ENCODE measurements at regions not wholly inside any gene's neighbourhood (a gene's known extent, or its start where the extent isn't known, plus 50 kb on each side); places are given as distances from the start of the nearest gene placed in this dataset.

DNA sequence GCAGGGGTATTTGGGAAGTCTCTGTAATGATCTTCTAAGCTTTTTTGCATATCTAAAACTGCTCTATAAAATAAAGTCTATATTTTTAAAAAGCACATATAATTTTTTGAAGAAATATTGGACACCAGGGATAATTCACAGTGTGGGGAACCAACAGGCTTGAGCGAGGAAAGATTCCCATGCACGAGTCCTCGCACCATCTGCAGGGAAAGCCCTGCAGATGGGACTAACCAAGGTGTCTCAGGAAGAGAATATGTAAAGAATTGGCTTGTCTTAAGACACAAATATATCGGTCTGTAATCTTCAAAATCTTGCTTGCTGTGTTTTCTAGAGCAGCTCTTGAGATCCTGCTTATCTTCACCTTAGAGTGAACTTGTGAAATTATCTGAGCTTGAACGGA is 77.2 kb upstream of the SEMA6D start:
- TF ChIP-seq MYC (IDR thresholded peaks at IDR 0.05; ENCODE audit: low read depth, low read length) (no peak), POLR2A (IDR thresholded peaks at IDR 0.05; ENCODE audit: extremely low read depth, insufficient read length) (no peak), CTCF (IDR thresholded peaks at IDR 0.05; ENCODE audit: low read depth, low read length) (no peak)
- TF ChIP-seq, protein P1, sequence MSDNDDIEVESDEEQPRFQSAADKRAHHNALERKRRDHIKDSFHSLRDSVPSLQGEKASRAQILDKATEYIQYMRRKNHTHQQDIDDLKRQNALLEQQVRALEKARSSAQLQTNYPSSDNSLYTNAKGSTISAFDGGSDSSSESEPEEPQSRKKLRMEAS (IDR thresholded peaks at IDR 0.05; ENCODE audit: low read depth, low read length): no peak
- H3K4me3 ChIP-seq (ENCODE audit: low read depth, low read length): no peak overlapping the region
- DNase-seq (ENCODE audit: low read depth): no peak

GRCh38 chr15:47640901-47641300 is 76.4 kb upstream of the SEMA6D start:
- H3K4me3 ChIP-seq (ENCODE audit: low read depth, low read length): no peak overlapping the region
- no peak for DNase-seq (ENCODE audit: low read depth)
- TF ChIP-seq CTCF (IDR thresholded peaks at IDR 0.05; ENCODE audit: low read depth, low read length): no peak
- TF ChIP-seq POLR2A (IDR thresholded peaks at IDR 0.05; ENCODE audit: extremely low read depth, insufficient read length): no peak
- TF ChIP-seq, protein P1 (IDR thresholded peaks at IDR 0.05; ENCODE audit: low read depth, low read length): no peak
- no peak for TF ChIP-seq MYC (IDR thresholded peaks at IDR 0.05; ENCODE audit: low read depth, low read length)

- TF ChIP-seq, protein P1 (IDR thresholded peaks at IDR 0.05; ENCODE audit: low read depth, low read length): no peak
- no peak for TF ChIP-seq CTCF (IDR thresholded peaks at IDR 0.05; ENCODE audit: low read depth, low read length)
- no peak for TF ChIP-seq POLR2A (IDR thresholded peaks at IDR 0.05; ENCODE audit: extremely low read depth, insufficient read length)
- TF ChIP-seq MYC (IDR thresholded peaks at IDR 0.05; ENCODE audit: low read depth, low read length): no peak
- no peak overlapping the region for H3K4me3 ChIP-seq (ENCODE audit: low read depth, low read length)
- no peak for DNase-seq (ENCODE audit: low read depth)
These were observed 72.6 kb upstream of the SEMA6D start for GRCh38 chr15:47644722-47645121.

GRCh38 chr15:47650564-47650963 is 66.7 kb upstream of the SEMA6D start:
- DNase-seq (ENCODE audit: low read depth): no peak
- no peak overlapping the region for H3K4me3 ChIP-seq (ENCODE audit: low read depth, low read length)
- TF ChIP-seq, protein P1 (IDR thresholded peaks at IDR 0.05; ENCODE audit: low read depth, low read length): no peak
- TF ChIP-seq CTCF (IDR thresholded peaks at IDR 0.05; ENCODE audit: low read depth, low read length) (no peak), POLR2A (IDR thresholded peaks at IDR 0.05; ENCODE audit: extremely low read depth, insufficient read length) (no peak), MYC (IDR thresholded peaks at IDR 0.05; ENCODE audit: low read depth, low read length) (no peak)

- no peak overlapping the region for H3K4me3 ChIP-seq (ENCODE audit: low read depth, low read length)
- TF ChIP-seq POLR2A (IDR thresholded peaks at IDR 0.05; ENCODE audit: extremely low read depth, insufficient read length) (no peak), MYC (IDR thresholded peaks at IDR 0.05; ENCODE audit: low read depth, low read length) (no peak), CTCF (IDR thresholded peaks at IDR 0.05; ENCODE audit: low read depth, low read length) (no peak)
- TF ChIP-seq, protein P1 (IDR thresholded peaks at IDR 0.05; ENCODE audit: low read depth, low read length): no peak
- DNase-seq (ENCODE audit: low read depth): no peak
These were observed 65.0 kb upstream of the SEMA6D start for GRCh38 chr15:47652328-47652727.

- no peak overlapping the region for H3K4me3 ChIP-seq (ENCODE audit: low read depth, low read length)
- DNase-seq (ENCODE audit: low read depth): no peak
- TF ChIP-seq MYC (IDR thresholded peaks at IDR 0.05; ENCODE audit: low read depth, low read length) (no peak), POLR2A (IDR thresholded peaks at IDR 0.05; ENCODE audit: extremely low read depth, insufficient read length) (no peak), CTCF (IDR thresholded peaks at IDR 0.05; ENCODE audit: low read depth, low read length) (no peak)
- TF ChIP-seq, protein P1 (IDR thresholded peaks at IDR 0.05; ENCODE audit: low read depth, low read length): no peak
These were observed 64.5 kb upstream of the SEMA6D start for GRCh38 chr15:47652844-47653243.
